ENCODE measurements at regions not wholly inside any gene's neighbourhood (a gene's known extent, or its start where the extent isn't known, plus 50 kb on each side); places are given as distances from the start of the nearest gene placed in this dataset.

DNA sequence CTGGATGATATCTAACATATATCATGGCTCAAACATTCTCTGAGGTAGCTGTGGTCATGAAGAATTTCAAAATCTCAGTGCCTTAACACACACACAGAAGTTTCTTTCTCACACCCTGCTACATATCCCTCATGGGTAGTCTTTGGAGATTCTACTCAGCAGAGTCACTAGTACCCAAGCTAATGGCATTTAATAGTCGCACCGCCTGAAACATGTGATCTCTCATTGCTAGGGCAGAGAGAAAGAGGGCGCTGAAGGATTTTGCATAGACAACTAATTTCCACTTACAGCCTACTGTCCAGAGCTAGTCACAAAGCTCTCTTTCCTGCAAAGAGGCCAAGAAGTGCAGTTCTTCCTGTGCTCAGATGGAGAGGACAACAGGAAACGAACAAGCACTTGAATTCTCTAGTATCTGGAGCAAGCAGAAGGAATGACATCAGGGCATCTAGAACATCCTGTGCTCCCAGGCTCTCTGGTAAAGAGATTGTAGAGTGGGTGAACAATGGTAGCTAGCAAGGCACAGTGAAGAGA, 183.4 kb upstream of the PTBP2 start:
- TF ChIP-seq, protein P1, sequence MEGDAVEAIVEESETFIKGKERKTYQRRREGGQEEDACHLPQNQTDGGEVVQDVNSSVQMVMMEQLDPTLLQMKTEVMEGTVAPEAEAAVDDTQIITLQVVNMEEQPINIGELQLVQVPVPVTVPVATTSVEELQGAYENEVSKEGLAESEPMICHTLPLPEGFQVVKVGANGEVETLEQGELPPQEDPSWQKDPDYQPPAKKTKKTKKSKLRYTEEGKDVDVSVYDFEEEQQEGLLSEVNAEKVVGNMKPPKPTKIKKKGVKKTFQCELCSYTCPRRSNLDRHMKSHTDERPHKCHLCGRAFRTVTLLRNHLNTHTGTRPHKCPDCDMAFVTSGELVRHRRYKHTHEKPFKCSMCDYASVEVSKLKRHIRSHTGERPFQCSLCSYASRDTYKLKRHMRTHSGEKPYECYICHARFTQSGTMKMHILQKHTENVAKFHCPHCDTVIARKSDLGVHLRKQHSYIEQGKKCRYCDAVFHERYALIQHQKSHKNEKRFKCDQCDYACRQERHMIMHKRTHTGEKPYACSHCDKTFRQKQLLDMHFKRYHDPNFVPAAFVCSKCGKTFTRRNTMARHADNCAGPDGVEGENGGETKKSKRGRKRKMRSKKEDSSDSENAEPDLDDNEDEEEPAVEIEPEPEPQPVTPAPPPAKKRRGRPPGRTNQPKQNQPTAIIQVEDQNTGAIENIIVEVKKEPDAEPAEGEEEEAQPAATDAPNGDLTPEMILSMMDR (IDR thresholded peaks at IDR 0.05; ENCODE audit: low read depth, low read length) = peak; percentile 17
- TF ChIP-seq EZH2phosphoT487 (IDR thresholded peaks at IDR 0.05; ENCODE audit: low read depth) = no peak
